ENCODE measurements at regions not wholly inside any gene's neighbourhood (a gene's known extent, or its start where the extent isn't known, plus 50 kb on each side); places are given as distances from the start of the nearest gene placed in this dataset.

GRCh38 chr7:155178096-155178495, 108.0 kb downstream of the HTR5A start:
- H3K36me3 Mint-ChIP-seq (ENCODE audit: low read depth): no peaks in the 10 kb centered on the region
- DNase-seq: no peak
- H3K9me3 Mint-ChIP-seq: peaks cover 8% of the 10 kb centered on the region; the same call in 1 of the 2 replicates
- no peak overlapping the region for H3K4me3 Mint-ChIP-seq
- H3K27me3 Mint-ChIP-seq (ENCODE audit: insufficient read depth): peaks cover 12% of the 10 kb centered on the region
- no peaks in the 10 kb centered on the region for H3K4me1 Mint-ChIP-seq (ENCODE audit: low read depth)
- no peak for TF ChIP-seq CTCF (IDR thresholded peaks at IDR 0.05)
- H3K27ac Mint-ChIP-seq: no peak overlapping the region

GRCh38 chr7:155181768-155182167, 111.6 kb downstream of the HTR5A start:
- no peak for DNase-seq
- H3K9me3 Mint-ChIP-seq: peaks cover 41% of the 10 kb centered on the region
- H3K4me3 Mint-ChIP-seq: no peak overlapping the region
- H3K27me3 Mint-ChIP-seq (ENCODE audit: insufficient read depth): peaks cover 2% of the 10 kb centered on the region; the same call in 1 of the 2 replicates
- no peaks in the 10 kb centered on the region for H3K4me1 Mint-ChIP-seq (ENCODE audit: low read depth)
- no peak overlapping the region for H3K27ac Mint-ChIP-seq
- no peak for TF ChIP-seq CTCF (IDR thresholded peaks at IDR 0.05)
- H3K36me3 Mint-ChIP-seq (ENCODE audit: low read depth): peaks cover 13% of the 10 kb centered on the region

GRCh38 chr7:155182406-155182970, 112.4 kb downstream of the HTR5A start:
- DNase-seq: no peak
- no peak overlapping the region for H3K4me3 Mint-ChIP-seq
- H3K4me1 Mint-ChIP-seq (ENCODE audit: low read depth): no peaks in the 10 kb centered on the region
- no peak overlapping the region for H3K27ac Mint-ChIP-seq
- H3K27me3 Mint-ChIP-seq (ENCODE audit: insufficient read depth): peaks cover 2% of the 10 kb centered on the region; the same call in 1 of the 2 replicates
- peaks cover 13% of the 10 kb centered on the region for H3K36me3 Mint-ChIP-seq (ENCODE audit: low read depth)
- H3K9me3 Mint-ChIP-seq: peaks cover 44% of the 10 kb centered on the region
- TF ChIP-seq CTCF (IDR thresholded peaks at IDR 0.05): no peak

GRCh38 chr7:155183655-155184054, 113.5 kb downstream of the HTR5A start:
- Mint-ChIP-seq H3K9me3 (peaks cover 44% of the 10 kb centered on the region), H3K27me3 (ENCODE audit: insufficient read depth) (peaks cover 2% of the 10 kb centered on the region; the same call in 1 of the 2 replicates), H3K4me1 (ENCODE audit: low read depth) (no peaks in the 10 kb centered on the region), H3K4me3 (no peak overlapping the region), H3K36me3 (ENCODE audit: low read depth) (peaks cover 13% of the 10 kb centered on the region), H3K27ac (no peak overlapping the region)
- no peak for DNase-seq
- no peak for TF ChIP-seq CTCF (IDR thresholded peaks at IDR 0.05)

- Mint-ChIP-seq H3K36me3 (ENCODE audit: low read depth) (peaks cover 13% of the 10 kb centered on the region), H3K4me1 (ENCODE audit: low read depth) (no peaks in the 10 kb centered on the region), H3K27me3 (ENCODE audit: insufficient read depth) (peaks cover 2% of the 10 kb centered on the region; the same call in 1 of the 2 replicates), H3K4me3 (no peak overlapping the region), H3K9me3 (peaks cover 44% of the 10 kb centered on the region), H3K27ac (no peak overlapping the region)
- DNase-seq: no peak
- no peak for TF ChIP-seq CTCF (IDR thresholded peaks at IDR 0.05)
These were observed 112.8 kb upstream of the INSIG1 start for GRCh38 chr7:155184923-155185322.
